GM12878 (cell line): ENCODE measurements at regions not wholly inside any gene's neighbourhood (a gene's known extent, or its start where the extent isn't known, plus 50 kb on each side); places are given as distances from the start of the nearest gene placed in this dataset.

Source experiments
- BCL11A ChIP-seq: IDR thresholded peaks from 2 replicates; pipeline ENCODE4 v1.6.1; 2011; ENCODE audit warnings: low read depth, low read length
- BMI1 ChIP-seq: fragments of 450-650 bp; IDR thresholded peaks from 2 replicates; pipeline ENCODE4 v1.6.1; 2016; ENCODE audit warnings: mild to moderate bottlenecking, moderate library complexity, borderline replicate concordance
- CTCF ChIP-seq, 3 experiments: IDR thresholded peaks in 2 of 3; conservative IDR thresholded peaks in 1 of 3; 2 replicates each; pipeline ENCODE4 v1.5.1; 2011; ENCODE audit warnings: low read depth in 3 of 3, low read length in 3 of 3, mild to moderate bottlenecking in 3 of 3, control low read depth in 2 of 3, moderate library complexity in 2 of 3, inconsistent platforms in 1 of 3, mixed read lengths in 1 of 3; ENCODE audit not compliant: control insufficient read depth in 2 of 3, insufficient read depth in 1 of 3; ENCODE audit errors: extremely low read depth in 1 of 3
- EZH2 ChIP-seq: IDR thresholded peaks from 2 replicates; pipeline ENCODE4 v1.6.1; 2012; ENCODE audit warnings: low read depth, mild to moderate bottlenecking, control low read depth, inconsistent platforms, low read length, borderline replicate concordance; ENCODE audit not compliant: control insufficient read depth
- HCFC1 ChIP-seq: fragments of 150-350 bp; IDR thresholded peaks from 2 replicates; pipeline ENCODE4 v1.6.1; 2014; ENCODE audit warnings: low read length
- LARP7 ChIP-seq: fragments of 450-650 bp; IDR thresholded peaks from 2 replicates; pipeline ENCODE4 v1.6.1; 2017; ENCODE audit warnings: mild to moderate bottlenecking
- NFIC ChIP-seq: IDR thresholded peaks from 2 replicates; pipeline ENCODE4 v1.6.1; 2012; ENCODE audit warnings: low read depth, mild to moderate bottlenecking, inconsistent platforms, low read length, moderate library complexity
- POLR2AphosphoS5 ChIP-seq: IDR thresholded peaks from 2 replicates; pipeline ENCODE4 v1.6.1; 2011; ENCODE audit warnings: mild to moderate bottlenecking, low read length, inconsistent platforms
- RCOR1 ChIP-seq: conservative IDR thresholded peaks from 2 replicates; pipeline ENCODE4 v1.6.1; 2012; ENCODE audit warnings: low read depth, low read length, improper control_type of control experiment
- SKIL ChIP-seq: fragments of 450-650 bp; IDR thresholded peaks from 2 replicates; pipeline ENCODE4 v1.6.1; 2017; ENCODE audit warnings: mild to moderate bottlenecking, low read depth, inconsistent platforms; ENCODE audit not compliant: poor library complexity, severe bottlenecking
- SMAD5 ChIP-seq: IDR thresholded peaks from 2 replicates; pipeline ENCODE4 v1.6.1; 2016; ENCODE audit warnings: antibody characterized with exemption, low read depth
- USF2 ChIP-seq: IDR thresholded peaks from 2 replicates; pipeline ENCODE4 v1.6.1; 2011; ENCODE audit warnings: low read depth, low read length, improper control_type of control experiment, borderline replicate concordance
- ZBTB11 ChIP-seq: fragments of 450-650 bp; formaldehyde crosslinking; IDR thresholded peaks from 2 replicates; pipeline ENCODE4 v1.5.0; 2022; ENCODE audit warnings: mild to moderate bottlenecking, missing genetic modification characterization
- ZNF217 ChIP-seq: fragments of 450-650 bp; IDR thresholded peaks from 2 replicates; pipeline ENCODE4 v1.6.1; 2017; ENCODE audit warnings: antibody characterized with exemption, mild to moderate bottlenecking

GRCh38 chr13:108070925-108071324 lies 144.4 kb downstream of the LIG4 start:
- TF ChIP-seq HCFC1, result no peak
- no peak for TF ChIP-seq NFIC
- TF ChIP-seq POLR2AphosphoS5, result no peak
- TF ChIP-seq ZBTB11 (CRISPR knock-in tag), result no peak
- no peak for TF ChIP-seq CTCF (IDR thresholded peaks at IDR 0.05 in 2 of 3, conservative IDR thresholded peaks at IDR 0.05 in 1 of 3; ENCODE audit: control insufficient read depth in 2 of 3, extremely low read depth in 1 of 3, insufficient read depth in 1 of 3, low read depth in 3 of 3, low read length in 3 of 3)
- TF ChIP-seq EZH2, result no peak
- no peak for TF ChIP-seq BMI1
- no peak for TF ChIP-seq BCL11A
- TF ChIP-seq SMAD5, result no peak
- TF ChIP-seq SKIL, result no peak
- TF ChIP-seq USF2, result no peak
- TF ChIP-seq ZNF217, result no peak
- TF ChIP-seq RCOR1, result no peak
- TF ChIP-seq LARP7, result no peak
